ENCODE measurements at regions not wholly inside any gene's neighbourhood (a gene's known extent, or its start where the extent isn't known, plus 50 kb on each side); places are given as distances from the start of the nearest gene placed in this dataset.
"Not testable (repeated sequence)": the region's sequence is repeated elsewhere in the genome, so short reads cannot be mapped to it uniquely, and the experiment has no call there.

DNA sequence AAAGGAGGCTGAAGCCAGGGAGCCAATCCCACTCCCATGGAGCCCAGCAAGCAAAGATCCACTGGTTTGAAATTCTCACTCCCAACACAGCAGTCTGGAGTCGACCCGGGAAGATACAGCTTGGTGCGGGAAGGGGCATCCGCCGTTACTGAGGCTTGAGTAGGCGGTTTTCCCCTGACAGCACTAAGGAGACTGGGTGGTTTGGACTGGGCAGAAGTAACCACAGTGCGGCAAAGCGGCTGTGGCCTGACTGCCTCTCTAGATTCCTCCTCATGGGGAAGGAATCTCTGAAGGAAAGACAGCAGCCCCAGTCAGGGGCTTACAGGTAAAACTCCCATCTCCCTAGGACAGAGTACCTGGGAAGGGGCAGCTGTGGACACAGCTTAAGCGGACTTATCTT lies 261.6 kb upstream of the KYNU start:
- Mint-ChIP-seq H3K4me3 (ENCODE audit: unreplicated experiment) (no peak overlapping the region), H3K4me1 (ENCODE audit: unreplicated experiment) (no peaks in the 10 kb centered on the region), H3K36me3 (ENCODE audit: low read depth, unreplicated experiment) (no peaks in the 10 kb centered on the region), H3K27ac (ENCODE audit: unreplicated experiment) (no peak overlapping the region), H3K27me3 (ENCODE audit: unreplicated experiment) (no peaks in the 10 kb centered on the region), H3K9me3 (ENCODE audit: unreplicated experiment) (no peaks in the 10 kb centered on the region)
- DNase-seq (ENCODE audit: low spot score) = no peak
- TF ChIP-seq, protein P1, sequence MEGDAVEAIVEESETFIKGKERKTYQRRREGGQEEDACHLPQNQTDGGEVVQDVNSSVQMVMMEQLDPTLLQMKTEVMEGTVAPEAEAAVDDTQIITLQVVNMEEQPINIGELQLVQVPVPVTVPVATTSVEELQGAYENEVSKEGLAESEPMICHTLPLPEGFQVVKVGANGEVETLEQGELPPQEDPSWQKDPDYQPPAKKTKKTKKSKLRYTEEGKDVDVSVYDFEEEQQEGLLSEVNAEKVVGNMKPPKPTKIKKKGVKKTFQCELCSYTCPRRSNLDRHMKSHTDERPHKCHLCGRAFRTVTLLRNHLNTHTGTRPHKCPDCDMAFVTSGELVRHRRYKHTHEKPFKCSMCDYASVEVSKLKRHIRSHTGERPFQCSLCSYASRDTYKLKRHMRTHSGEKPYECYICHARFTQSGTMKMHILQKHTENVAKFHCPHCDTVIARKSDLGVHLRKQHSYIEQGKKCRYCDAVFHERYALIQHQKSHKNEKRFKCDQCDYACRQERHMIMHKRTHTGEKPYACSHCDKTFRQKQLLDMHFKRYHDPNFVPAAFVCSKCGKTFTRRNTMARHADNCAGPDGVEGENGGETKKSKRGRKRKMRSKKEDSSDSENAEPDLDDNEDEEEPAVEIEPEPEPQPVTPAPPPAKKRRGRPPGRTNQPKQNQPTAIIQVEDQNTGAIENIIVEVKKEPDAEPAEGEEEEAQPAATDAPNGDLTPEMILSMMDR (IDR thresholded peaks at IDR 0.05; ENCODE audit: unreplicated experiment) = no peak

GRCh38 chr2:142613193-142613592 lies 264.3 kb upstream of the KYNU start:
- H3K36me3 Mint-ChIP-seq (ENCODE audit: low read depth, unreplicated experiment); DNase-seq (ENCODE audit: low spot score); H3K4me3 Mint-ChIP-seq (ENCODE audit: unreplicated experiment); H3K4me1 Mint-ChIP-seq (ENCODE audit: unreplicated experiment); H3K27me3 Mint-ChIP-seq (ENCODE audit: unreplicated experiment); H3K9me3 Mint-ChIP-seq (ENCODE audit: unreplicated experiment); H3K27ac Mint-ChIP-seq (ENCODE audit: unreplicated experiment): not testable (repeated sequence)

DNA sequence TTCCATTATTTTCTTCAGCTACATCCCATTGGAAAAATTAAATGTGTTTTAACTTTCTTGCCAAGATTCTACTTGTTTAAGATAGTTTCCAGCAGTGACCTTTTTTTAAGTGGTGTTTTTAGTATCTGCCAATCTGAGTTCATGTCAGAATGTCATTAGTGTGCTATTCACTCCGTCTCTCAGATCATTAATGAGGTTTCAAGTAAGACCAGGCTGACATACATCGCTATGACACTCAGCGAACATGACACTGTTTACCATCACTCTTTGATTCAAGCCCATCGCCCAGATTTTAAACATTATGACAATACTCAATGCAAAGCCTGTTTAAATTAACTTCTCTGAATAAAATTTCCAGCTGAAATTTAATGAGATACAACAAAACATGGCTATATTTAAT lies 272.0 kb upstream of the KYNU start:
- no peak for DNase-seq (ENCODE audit: low spot score)
- Mint-ChIP-seq H3K27me3 (ENCODE audit: unreplicated experiment) (peaks cover 2% of the 10 kb centered on the region), H3K9me3 (ENCODE audit: unreplicated experiment) (no peaks in the 10 kb centered on the region), H3K4me3 (ENCODE audit: unreplicated experiment) (no peak overlapping the region), H3K27ac (ENCODE audit: unreplicated experiment) (no peak overlapping the region), H3K4me1 (ENCODE audit: unreplicated experiment) (no peaks in the 10 kb centered on the region), H3K36me3 (ENCODE audit: low read depth, unreplicated experiment) (no peaks in the 10 kb centered on the region)
- TF ChIP-seq, protein P1 (IDR thresholded peaks at IDR 0.05; ENCODE audit: unreplicated experiment) = no peak

DNA sequence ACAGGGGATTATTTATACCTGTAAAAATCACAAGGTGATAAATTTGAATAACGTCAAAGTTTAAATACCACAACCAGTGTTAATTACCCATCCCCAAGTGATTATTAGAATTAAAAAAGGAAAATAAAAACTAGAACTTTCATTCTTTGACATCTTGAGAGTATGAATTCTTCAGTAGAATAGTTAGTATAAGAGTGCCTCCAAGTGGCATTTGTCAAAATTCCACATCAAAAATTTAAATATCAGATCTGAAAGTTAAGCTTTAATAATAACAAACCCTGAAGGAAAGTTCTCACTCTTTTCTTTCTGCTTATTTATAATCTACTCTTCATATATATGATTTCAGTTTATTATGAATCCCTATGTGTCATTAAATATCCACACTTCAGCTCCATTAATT lies 273.7 kb upstream of the KYNU start:
- H3K4me3 Mint-ChIP-seq (ENCODE audit: unreplicated experiment) = no peak overlapping the region
- H3K27me3 Mint-ChIP-seq (ENCODE audit: unreplicated experiment) = no peaks in the 10 kb centered on the region
- no peaks in the 10 kb centered on the region for H3K9me3 Mint-ChIP-seq (ENCODE audit: unreplicated experiment)
- no peak overlapping the region for H3K27ac Mint-ChIP-seq (ENCODE audit: unreplicated experiment)
- H3K36me3 Mint-ChIP-seq (ENCODE audit: low read depth, unreplicated experiment) = no peaks in the 10 kb centered on the region
- H3K4me1 Mint-ChIP-seq (ENCODE audit: unreplicated experiment) = no peaks in the 10 kb centered on the region
- DNase-seq (ENCODE audit: low spot score) = no peak
- TF ChIP-seq, protein P1 (IDR thresholded peaks at IDR 0.05; ENCODE audit: unreplicated experiment) = no peak

DNA sequence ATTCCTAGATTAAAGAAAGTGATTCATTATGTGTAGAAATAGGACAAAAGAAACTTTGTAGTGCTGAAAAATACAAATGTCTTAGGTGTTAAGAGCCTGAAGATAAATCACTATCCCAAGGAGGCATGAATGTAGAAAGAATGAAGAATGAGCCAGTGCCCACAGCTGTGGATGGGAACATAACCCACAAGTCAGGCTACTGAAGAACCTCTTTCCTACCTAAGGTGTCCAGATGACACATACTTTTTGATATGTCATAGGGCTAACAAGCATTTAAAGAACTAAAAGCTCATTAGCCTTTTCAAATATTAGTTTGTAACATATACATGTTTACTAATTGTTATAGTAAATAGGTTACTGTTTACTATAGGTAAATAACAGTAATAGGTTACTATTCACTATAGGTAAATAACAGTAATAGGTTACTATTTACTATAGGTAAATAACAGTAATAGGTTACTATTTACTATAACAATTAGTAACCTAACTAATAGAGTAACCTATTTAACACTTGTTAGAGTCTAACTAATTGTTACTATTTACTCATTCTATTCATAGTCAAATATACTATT lies 275.0 kb upstream of the KYNU start:
- Mint-ChIP-seq H3K27me3 (ENCODE audit: unreplicated experiment) (no peaks in the 10 kb centered on the region), H3K4me1 (ENCODE audit: unreplicated experiment) (no peaks in the 10 kb centered on the region), H3K9me3 (ENCODE audit: unreplicated experiment) (no peaks in the 10 kb centered on the region), H3K4me3 (ENCODE audit: unreplicated experiment) (no peak overlapping the region), H3K36me3 (ENCODE audit: low read depth, unreplicated experiment) (no peaks in the 10 kb centered on the region), H3K27ac (ENCODE audit: unreplicated experiment) (no peak overlapping the region)
- DNase-seq (ENCODE audit: low spot score) = no peak
- TF ChIP-seq, protein P1 (IDR thresholded peaks at IDR 0.05; ENCODE audit: unreplicated experiment) = no peak

Measured in endothelial cell (in vitro differentiated cells).